ENCODE measurements at regions not wholly inside any gene's neighbourhood (a gene's known extent, or its start where the extent isn't known, plus 50 kb on each side); places are given as distances from the start of the nearest gene placed in this dataset.

GRCh38 chr2:139365189-139365588 is 585.0 kb upstream of the NXPH2 start:
- TF ChIP-seq EZH2phosphoT487 (conservative IDR thresholded peaks at IDR 0.05; ENCODE audit: low read length): no peak
- TF ChIP-seq CTCF (IDR thresholded peaks at IDR 0.05; ENCODE audit: insufficient read depth, low read length, poor library complexity, severe bottlenecking): no peak
